Muscle of arm (tissue), 1 donor: ENCODE measurements at regions not wholly inside any gene's neighbourhood (a gene's known extent, or its start where the extent isn't known, plus 50 kb on each side); places are given as distances from the start of the nearest gene placed in this dataset.
A peak's percentile ranks its signal among the peaks of the same experiment; 100 is the strongest.

Source experiments
- DNase-seq: peaks from one replicate; pipeline ENCODE4 v3.0.0-alpha.2; 2013

DNA sequence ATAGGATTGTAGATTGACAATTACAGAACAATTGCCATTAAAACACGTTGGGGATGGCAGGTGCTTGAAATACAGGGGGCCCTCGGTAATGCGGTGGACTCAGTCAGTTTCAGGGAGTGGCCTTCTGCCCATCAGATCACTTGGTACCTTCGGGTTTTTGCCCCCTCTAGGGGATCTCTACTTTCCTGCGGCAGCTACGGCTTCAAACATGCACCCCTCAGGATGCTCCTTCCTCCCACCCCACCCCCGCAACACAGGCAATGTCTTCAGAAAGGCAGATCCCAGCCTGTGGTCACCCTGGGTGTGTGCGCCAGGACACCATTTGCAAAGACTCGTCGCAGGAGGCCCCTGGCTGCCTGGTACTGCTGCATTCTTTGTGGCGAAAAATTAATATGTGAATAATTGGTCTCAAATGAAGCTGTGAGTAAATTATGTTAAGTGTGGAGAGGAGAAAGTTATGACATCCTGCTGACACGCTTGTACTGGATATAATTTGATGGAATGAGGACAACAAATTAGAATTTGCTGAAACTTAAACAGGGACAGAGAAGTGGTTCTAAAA, 431.0 kb upstream of the MKI67 start:
- DNase-seq = no peak

DNA sequence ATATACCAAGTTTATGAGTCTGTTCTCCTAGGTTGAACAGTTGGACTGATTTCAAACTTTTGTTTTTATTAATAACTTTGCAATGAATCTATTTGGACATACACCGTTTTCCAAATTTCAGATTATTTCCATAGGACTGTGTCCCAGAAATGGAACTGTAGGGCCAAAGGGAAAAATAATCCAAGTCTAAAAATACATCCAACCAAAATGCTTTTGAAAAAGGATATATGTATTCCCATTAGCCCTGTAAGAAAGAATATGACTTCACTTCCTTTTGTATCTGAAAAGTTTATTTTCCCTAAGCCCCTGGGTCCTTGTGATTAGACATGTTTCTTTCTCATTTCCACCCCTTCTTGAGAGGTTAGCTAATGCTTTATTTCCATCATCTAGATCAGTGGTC, 434.2 kb upstream of the MKI67 start:
- no peak for DNase-seq

DNA sequence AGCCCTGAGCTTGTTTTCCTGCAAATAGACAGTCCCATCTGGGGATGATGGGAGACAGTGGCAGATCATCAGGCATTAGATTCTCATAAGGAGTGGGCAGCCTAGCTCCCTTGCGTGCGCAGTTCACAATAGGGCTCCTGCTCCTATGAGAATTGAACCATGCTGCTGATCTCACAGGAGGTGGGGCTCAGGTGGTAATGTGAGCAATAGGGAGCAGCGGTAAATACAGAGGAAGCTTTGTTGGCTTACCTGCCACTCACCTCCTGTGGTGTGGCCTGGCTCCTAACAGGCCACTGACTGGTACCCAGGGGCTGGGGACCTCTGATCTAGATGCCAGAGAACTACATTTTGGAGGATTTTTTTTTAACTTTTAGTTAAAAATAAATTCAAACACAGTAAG, 434.8 kb upstream of the MKI67 start:
- DNase-seq = no peak

DNA sequence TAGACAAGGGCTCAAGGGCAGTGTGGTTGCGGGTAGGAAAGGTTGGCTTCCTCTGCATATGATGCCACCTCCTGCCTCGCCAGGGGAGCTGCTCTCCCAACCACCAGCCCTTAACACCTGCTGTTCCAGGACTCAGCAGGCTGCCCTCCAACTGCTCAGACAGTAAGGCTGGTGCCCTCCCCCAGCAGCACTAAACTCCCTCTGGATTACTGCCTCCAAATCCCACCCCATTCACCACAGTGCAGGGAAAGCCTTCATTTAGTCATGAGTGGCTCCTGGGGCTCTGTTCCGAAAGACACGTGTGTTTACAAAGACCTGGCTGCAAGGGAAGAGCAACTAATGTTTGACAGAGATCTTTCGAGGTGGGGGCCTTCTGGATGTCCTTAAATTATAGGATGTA, 437.2 kb upstream of the MKI67 start:
- DNase-seq = no peak

DNA sequence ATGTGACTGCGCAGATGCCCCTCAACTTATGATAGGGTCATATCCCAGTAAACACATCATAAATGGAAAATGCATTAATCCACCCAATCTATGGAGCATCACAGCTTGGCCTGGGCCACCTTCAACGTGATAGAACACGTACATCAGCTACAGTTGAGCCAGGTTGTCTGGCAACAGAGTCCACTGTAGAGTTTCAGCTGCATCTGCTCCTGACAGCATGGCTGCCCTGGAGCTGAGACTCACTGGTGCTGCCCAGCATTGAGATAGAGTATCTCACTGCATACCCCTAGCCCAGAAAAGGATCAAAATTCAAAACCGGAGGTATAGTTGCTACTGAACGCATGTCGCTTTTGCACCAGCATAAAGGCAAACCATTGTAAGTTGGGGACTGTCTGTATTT, 437.7 kb upstream of the MKI67 start:
- no peak for DNase-seq

DNA sequence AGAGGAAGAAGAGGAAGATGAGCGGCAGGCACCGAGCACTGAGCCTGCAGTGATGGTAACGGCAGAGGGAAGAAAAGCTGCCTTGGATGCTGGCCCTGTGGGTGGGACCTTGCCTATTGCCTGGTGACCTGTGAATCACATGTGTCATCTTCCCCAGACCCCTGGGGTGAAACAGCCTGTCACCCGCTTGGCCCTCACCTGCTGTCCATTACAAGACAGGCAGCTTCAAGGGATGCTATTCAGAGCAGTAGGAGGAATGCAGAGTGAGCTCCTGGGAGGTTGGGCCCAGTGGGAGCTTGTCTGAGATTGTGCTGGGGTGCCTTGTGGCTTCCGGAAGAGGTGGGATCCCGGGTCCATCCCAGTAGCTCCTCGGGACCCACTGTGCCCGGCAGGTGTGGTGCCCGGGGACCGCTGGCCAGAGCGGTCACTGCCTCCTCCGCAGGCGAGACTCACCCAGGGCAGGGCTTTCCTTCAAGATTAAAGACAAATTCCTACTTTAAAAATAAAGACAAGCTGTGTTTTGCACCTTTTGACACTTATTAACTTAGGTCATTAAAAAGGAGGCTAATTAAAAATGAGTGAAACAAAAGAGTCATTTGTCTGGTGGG, 440.2 kb upstream of the MKI67 start:
- no peak for DNase-seq

DNA sequence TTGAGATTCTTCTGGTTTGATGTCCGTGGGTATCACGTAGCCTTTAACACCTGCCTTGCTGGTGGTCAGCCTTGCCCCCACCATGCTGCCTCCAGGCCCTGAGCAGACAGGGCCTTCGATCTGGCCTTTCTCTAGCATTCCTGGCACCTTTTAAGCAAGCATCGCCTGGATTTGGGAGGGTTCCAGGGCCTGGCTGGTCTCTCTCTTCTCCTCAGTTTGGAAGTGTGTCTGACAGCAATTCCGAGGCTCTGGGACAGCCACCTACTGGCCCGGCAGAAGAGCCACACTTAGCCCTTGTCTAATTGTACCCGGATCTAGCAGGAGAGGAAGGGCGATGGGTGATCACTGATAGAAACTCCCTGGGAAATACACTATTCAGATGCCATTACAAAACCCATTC, 441.3 kb upstream of the MKI67 start:
- DNase-seq = no peak

DNA sequence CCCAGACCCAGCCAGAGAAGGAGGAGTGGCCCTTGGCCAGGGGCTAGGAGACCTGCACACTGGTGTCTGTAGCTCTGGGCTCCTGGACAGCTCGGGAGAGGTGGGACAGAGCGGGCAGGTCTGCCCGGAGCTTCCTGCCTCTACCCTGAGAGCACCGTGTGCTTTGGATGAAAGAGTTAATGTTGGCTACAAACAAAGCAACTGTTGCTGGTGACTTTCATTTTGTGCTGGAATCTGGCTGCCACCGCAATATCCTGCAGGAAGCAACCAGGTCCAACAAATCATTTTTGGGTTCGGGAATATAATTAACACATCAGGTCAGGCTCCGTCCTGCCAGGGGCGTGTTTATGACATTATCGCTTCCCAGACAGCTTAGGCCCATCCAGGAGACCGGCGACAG, 441.8 kb upstream of the MKI67 start:
- no peak for DNase-seq

DNA sequence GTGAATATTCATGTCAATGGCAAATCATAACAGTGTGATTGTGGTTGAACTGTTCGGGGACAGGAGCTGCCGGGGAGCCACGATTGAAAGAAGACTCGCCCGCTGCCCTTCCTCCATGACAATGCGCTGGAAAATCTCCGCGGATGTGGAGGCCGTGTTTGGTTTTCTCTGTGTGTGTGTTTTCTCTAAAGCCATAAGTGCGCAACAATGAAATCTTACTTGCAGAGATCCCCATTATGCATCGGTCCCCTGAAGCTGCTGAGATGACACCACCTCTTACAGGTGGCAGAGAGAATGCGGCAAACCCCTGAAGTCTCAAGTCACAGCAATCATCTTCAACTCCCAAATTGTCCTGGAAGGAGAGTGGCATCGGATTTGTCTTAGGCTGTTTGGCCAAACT, 442.3 kb upstream of the MKI67 start:
- DNase-seq = no peak

DNA sequence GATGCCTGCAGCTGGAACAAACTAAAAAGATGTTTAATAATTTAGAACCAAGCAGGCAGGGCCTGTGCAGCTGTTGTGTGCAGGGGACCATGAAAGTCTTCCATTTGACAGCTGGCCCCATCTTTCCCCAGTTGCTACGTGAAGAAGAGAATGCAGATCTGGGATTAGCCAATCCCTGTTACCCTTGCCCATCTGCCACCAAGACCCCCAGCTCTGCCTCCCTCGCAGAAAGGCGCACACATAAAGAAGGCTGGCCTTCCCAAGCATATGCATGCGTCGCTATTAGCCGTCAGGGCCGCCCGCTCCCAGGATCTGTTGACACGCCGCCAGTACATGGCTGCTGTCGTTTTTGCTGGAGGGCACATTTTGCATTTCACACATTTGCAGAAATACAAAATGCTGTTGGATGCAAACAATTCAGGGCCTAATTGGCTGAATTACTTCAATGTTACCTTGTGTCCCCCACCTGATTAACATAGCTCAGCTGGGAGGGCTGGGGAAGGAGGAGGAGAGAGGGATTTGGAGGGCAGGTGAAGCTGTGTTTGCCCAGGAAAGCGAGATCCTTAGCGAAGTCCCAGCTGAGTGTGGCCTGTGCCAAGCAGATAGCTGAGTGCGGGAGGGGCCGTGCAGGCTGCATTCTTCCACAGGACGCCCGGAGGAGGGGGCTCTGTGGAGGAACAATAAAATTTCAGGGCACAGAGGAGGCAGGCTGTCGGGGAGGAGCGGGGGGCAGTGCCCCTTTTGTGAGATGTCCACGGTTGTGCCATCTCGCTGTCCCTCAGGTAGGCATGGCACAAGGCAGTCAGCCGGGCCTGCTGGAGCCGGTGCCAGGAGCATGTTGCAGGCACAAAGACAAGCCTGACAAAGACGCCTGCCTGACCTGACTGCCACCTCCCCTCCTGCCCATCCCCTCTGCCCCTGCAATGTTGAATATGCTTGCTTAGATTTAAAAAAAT, 443.0 kb upstream of the MKI67 start:
- DNase-seq = no peak

DNA sequence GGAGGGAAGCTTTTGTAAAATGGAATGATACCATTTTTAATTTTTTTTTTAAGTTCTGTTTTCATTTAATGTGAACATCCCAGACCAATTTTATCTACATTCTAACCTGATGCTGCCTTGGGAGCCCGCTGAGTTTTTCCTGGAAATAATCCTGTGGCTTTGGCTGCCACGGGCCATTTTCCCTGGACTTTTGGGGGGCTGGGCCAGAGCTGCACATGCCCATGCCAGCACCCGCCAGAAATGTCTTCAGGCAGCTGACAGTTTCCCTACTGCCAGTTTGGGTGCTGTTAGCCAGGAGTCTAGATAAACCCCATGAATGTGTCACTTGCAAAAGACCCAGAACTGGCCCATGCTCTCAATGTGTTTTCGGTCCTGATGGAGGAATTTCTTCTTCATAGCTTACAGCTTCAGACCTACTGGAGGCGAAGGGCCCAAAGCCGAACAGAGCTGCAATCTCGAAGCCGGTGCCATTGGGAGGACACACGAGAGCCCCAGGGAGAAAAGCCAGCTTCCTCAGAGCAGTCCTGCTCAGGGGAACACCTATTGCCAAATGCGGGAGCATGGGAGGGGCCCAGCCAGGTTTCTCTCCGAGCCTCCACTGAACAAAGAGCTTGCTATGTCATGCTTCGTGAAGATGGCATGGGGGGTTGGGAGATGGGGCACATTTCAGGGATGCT, 444.2 kb upstream of the MKI67 start:
- no peak for DNase-seq

DNA sequence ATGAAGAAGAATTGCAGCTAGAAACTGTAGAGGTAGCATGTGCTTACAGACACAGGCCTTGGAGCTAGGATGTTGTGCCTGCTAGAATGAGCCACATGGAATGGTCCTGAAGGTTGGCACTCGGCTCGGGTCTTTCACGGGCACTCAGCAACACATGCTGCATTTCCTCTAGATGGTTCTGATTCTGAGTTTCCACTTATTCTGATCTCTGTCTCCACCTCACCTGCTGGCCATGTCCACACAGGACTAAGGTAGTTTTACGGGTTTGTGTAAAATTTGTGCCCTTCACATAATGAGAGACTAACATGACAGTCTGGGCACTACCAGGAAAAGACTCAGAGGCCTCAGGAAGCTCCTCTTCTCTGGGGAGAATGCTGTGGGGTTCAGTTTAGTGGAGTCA, 444.8 kb upstream of the MKI67 start:
- DNase-seq = no peak

DNA sequence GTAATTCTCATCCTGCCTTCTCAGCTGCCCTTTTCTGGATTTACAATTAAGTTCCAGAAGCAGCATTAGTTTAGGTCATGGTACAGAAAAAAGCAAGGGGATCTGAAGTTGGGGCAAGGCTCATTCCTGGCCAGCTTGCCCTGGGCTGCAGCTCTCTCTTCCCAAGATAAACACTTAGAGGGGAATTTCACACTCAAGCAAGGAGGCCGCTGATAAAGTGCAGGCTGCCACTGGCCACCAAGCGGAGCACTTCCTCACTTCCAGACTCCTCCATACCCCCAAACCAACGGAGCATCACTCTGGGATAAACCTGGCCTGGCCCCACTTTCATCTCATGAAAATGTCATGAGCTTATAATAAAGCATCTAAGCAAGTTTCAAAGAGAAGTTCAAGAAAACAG, 445.5 kb upstream of the MKI67 start:
- DNase-seq = no peak

DNA sequence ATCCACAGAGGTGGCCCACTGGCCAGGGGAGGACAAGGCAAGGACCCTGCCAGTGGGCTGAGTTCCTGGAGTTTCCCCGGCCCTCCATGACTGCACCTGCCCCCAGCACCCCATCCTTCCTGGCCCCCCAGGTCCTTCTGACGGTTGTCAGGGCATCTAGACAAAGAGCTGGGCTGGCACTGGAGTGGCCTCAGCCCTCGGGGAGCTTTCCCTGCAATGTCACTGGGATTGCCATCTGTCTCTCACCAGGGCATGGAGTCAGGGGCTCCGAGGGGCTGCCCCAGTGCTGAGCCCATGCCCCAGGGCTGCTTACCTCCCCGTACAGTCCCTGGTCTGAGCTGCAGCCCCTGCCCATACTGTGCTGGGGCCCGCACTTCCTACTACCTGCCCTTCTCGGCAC, 446.5 kb upstream of the MKI67 start:
- DNase-seq = no peak

DNA sequence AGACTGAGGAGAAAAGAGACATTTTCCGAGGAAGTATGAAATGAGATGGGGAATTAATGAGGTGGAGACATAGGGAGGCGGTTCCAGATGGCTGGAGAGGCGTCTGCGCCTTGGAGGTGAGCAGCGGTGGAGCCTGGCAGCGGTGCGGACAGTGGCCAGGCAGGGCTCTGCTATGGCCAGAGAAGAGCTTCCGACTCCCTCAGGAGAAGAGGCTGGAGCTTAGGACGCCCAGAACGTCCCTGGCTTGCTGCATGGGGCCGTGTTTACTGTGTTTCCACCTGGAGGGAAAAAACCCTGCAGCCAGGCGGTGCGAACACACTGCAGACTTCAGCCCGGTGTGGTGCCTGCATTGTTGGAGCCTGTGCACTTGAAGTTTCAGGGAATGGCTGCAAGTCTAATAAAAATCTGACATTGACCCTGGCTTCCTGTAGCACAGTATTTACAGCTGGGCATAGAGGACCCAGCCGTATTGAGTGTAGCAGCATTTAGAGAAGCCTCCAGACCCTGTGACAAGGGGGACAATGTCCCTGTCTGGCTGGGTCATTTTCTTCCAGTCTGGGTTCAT, 447.1 kb upstream of the MKI67 start:
- DNase-seq = no peak

DNA sequence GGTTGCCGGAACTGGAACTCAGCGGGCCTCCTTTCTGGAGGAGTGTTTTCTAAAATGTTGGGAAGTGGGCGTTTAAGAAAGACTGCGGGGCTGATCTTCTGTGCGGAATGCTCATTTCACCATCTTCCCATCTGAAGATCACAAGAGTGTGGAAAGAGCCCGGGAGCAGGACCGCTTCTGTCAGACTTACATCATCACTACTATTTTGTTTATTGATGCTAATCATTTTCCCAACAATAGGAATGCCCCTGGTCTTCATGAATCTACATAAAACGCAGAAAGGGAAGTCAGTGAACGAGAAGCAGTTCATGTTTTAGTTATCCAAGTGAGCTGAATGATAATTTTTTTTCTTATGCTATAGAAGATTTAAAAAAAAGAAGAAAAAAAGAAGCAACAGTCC, 447.8 kb upstream of the MKI67 start:
- DNase-seq = no peak

DNA sequence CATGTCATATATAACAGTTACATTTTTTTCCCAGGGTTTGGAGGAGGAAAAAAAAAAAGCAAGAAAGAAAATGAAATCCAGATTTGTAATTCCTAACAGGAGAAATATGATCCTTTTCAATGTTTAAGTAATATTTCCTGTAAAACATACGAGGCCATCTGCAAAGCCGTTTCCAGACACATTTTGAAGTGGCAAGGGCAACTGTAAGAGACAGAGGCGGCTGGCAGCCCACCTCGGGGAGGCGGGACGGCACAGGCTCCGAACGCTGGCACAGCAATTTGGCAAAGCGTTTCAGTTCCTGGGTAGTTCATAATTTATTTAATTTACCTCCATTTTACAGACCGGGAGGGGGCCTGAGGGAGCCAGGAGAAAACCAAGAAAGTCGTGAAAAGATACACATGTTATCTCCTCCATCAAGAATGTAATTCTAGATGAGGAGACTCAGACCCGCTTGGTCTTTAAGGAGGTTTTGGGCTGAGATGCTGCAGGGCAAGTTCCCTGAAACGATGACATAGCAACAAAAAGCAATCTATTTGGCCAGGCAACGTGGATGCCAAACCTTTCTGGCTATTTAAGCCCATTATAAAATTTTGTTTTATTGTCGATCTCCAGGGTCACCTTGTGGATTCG, 448.5 kb upstream of the MKI67 start:
- DNase-seq = peak; percentile 42

DNA sequence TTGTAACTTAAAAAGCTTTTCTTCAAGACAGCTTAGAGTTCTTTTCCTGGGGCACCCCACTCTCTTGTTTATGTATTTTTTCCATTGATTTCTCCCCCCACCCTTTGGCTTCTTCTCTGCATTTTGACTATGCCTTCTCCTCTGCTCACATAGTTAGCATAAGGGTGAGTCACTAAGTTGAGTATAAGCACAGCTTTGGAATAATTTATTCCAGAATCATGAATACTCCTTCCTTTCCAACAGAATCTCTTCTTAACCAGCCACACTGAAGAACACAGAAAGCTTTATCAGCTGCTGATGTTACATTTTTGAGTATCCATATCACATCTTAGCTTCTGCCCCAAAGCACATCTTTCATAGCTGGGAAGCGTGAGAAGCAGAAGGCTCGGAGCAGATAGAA, 449.5 kb upstream of the MKI67 start:
- no peak for DNase-seq

DNA sequence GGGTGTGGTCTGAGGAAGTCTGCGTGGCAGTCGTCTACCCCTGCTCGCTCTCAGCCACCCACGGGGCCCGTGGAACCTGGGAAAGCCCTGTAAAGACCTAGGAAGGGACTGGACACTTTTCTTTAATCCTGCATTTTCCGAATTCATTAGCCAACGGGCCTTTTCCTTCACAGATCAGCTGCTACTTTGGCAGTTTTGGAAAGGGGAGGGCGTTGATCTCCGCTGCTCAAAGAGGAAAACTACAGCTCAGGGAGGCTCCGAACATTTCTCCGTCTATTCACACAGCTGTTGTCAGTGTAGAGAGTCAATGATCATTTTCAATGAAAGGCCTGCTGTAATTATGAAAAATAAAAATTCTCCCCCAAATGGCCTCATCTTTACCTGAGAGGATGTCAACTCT, 450.1 kb upstream of the MKI67 start:
- no peak for DNase-seq

DNA sequence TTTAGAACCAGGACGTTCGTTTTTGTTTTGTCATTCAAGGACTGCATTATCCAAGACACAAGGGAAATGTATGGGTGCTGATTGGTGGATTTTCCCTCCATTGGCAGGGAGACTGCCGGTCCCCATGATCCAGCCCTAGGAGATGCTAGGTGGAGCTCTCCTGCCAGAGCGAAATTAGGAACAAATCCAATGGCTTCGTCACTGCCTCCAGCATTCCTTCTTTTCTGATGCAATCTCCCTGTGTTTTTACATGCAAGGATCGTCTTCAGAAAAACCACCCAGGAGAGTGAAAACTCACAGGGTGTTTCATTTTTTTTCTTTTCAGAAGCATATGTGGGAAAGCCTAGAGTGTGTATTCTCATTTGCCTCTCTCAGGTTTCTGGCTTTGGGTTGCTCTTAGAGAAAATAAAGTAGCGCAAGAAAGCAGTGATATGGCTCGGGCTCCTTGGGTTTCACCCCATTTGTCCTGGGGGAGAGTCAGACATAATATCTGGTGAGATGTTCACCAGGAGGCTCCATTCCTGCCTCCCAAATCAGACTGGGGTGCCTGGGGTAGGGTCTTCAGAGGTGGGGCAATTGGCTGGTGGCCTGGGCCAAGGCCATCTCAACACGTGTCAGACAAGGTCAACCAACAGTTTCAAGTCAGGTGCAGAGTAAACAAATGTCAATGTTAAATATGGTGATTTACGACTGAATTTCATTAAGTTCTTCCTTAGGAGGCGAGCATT, 450.9 kb upstream of the MKI67 start:
- DNase-seq = peak; percentile 77
